ENCODE measurements at regions not wholly inside any gene's neighbourhood (a gene's known extent, or its start where the extent isn't known, plus 50 kb on each side); places are given as distances from the start of the nearest gene placed in this dataset. TPM values are rescaled to one million over a fixed set of nuclear protein-coding genes. Genes with fewer than 3 reads are reported as not detected.

DNA sequence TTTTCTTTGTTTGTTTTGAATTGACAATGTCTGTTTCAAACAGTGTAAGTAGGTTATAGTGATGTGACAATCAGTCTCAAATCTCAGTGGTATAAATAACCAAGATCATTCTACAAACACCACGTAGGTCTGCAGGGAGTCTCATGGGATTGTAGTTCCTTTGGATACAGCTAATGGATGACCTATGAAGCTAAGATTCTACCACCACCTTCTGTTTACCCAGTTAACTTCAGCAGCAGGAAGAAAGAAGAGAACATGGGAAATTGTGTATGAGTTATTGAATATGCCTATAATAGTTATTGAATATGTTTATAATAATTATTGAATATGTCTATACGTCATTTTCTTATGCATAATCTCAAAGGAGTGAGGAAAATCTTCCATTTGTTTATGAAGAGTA lies 63.9 kb upstream of the SLITRK5 start:
- DNase-seq (no peak), ATAC-seq (ENCODE audit: insufficient read depth, low FRiP score) (no peak)
- Histone ChIP-seq H3K9me3 (ENCODE audit: control insufficient read depth in 4 of 4, insufficient read depth in 3 of 4, low read length in 3 of 4) (no peaks in the 10 kb centered on the region), H3K4me3 (no peak overlapping the region), H3K27me3 (ENCODE audit: control insufficient read depth in 3 of 3, insufficient read depth in 3 of 3, low read length in 2 of 3) (no peaks in the 10 kb centered on the region), H3K27ac (ENCODE audit: low read depth in 1 of 2, low read length in 1 of 2) (no peak overlapping the region), H3K9ac (ENCODE audit: insufficient read depth in 1 of 2, low read length in 2 of 2) (no peak overlapping the region), H3K4me1 (ENCODE audit: control insufficient read depth in 5 of 5, insufficient read depth in 5 of 5, low read length in 5 of 5) (no peaks in the 10 kb centered on the region), H3K36me3 (ENCODE audit: control insufficient read depth in 4 of 4, insufficient read depth in 4 of 4, low read length in 4 of 4) (no peaks in the 10 kb centered on the region)
- no peak for TF ChIP-seq CTCF (IDR thresholded peaks at IDR 0.05; ENCODE audit: control extremely low read depth, extremely low read depth)
- 64 to 74% methylated on average over 2 of the region's 2 CpGs for WGBS, 2 donors

GRCh38 chr13:87614276-87614675 lies 56.9 kb upstream of the SLITRK5 start:
- H3K36me3 ChIP-seq (ENCODE audit: control insufficient read depth in 4 of 4, insufficient read depth in 4 of 4, low read length in 4 of 4): no peaks in the 10 kb centered on the region
- H3K4me1 ChIP-seq (ENCODE audit: control insufficient read depth in 5 of 5, insufficient read depth in 5 of 5, low read length in 5 of 5): no peaks in the 10 kb centered on the region
- no peaks in the 10 kb centered on the region for H3K9me3 ChIP-seq (ENCODE audit: control insufficient read depth in 4 of 4, insufficient read depth in 3 of 4, low read length in 3 of 4)
- no peak overlapping the region for H3K9ac ChIP-seq (ENCODE audit: insufficient read depth in 1 of 2, low read length in 2 of 2)
- TF ChIP-seq CTCF (IDR thresholded peaks at IDR 0.05; ENCODE audit: control extremely low read depth, extremely low read depth): no peak
- 93 to 96% methylated on average over 2 of the region's 2 CpGs for WGBS, 2 donors
- no peaks in the 10 kb centered on the region for H3K27me3 ChIP-seq (ENCODE audit: control insufficient read depth in 3 of 3, insufficient read depth in 3 of 3, low read length in 2 of 3)
- DNase-seq (no peak), ATAC-seq (ENCODE audit: insufficient read depth, low FRiP score) (no peak)
- no peak overlapping the region for H3K4me3 ChIP-seq
- H3K27ac ChIP-seq (ENCODE audit: low read depth in 1 of 2, low read length in 1 of 2): no peak overlapping the region

Small RNA genes in the stretch of these regions (small RNA-seq; reads per million reads assigned to genes)
- not detected for gene UBBP5 (ENCODE audit: low replicate concordance)
